Testis (tissue), 2 donors: ENCODE measurements at regions not wholly inside any gene's neighbourhood (a gene's known extent, or its start where the extent isn't known, plus 50 kb on each side); places are given as distances from the start of the nearest gene placed in this dataset.

Source experiments
- DNase-seq: peaks from one replicate; pipeline ENCODE4 v3.0.0-alpha.2; 2019
- H3K27ac ChIP-seq, 2 donors: fragments of 200-600 bp; sonication (generic); one replicate each; pipeline ENCODE4 v1.5.1; 2019
- H3K27me3 ChIP-seq: fragments of 200-600 bp; sonication (generic); one replicate; pipeline ENCODE4 v1.5.1; 2019
- H3K36me3 ChIP-seq: fragments of 200-600 bp; sonication (generic); one replicate; pipeline ENCODE4 v1.5.1; 2017; ENCODE audit warnings: low read depth; ENCODE audit errors: missing control alignments
- H3K4me1 ChIP-seq: fragments of 200-600 bp; sonication (generic); one replicate; pipeline ENCODE4 v1.5.1; 2019
- H3K4me3 ChIP-seq, 2 donors: fragments of 200-600 bp; sonication (generic); one replicate each; pipeline ENCODE4 v1.5.1; 2017 to 2019
- H3K9me3 ChIP-seq: fragments of 200-600 bp; sonication (generic); one replicate; pipeline ENCODE4 v1.5.1; 2017
- POLR2A ChIP-seq: fragments of 450-650 bp; IDR thresholded peaks from one replicate; pipeline ENCODE4 v1.6.1; 2017; ENCODE audit warnings: antibody characterized with exemption, mild to moderate bottlenecking, moderate library complexity
- WGBS, 2 donors: methylation state at CpG; one replicate each; pipeline ENCODE4 v1.1.5; 2018; 5-methylcytosine and 5-hydroxymethylcytosine counted together
- intact Hi-C: fragments of 100-400 bp; cut with DNase I; formaldehyde crosslinking; loops from one replicate; pipeline ENCODE4 v1.15.1; 2023; ENCODE audit warnings: low total_unique reads
- TF ChIP-seq, protein P1 (sequence below), 3 experiments: fragments of 450-650 bp in 2 of 3; fragments of 200-600 bp in 1 of 3; sonication (generic) in 1 of 3; IDR thresholded peaks; one replicate each; pipeline ENCODE4 v1.5.1; 2016 to 2019; ENCODE audit warnings: antibody characterized with exemption in 3 of 3, mild to moderate bottlenecking in 2 of 3, moderate library complexity in 1 of 3

DNA sequence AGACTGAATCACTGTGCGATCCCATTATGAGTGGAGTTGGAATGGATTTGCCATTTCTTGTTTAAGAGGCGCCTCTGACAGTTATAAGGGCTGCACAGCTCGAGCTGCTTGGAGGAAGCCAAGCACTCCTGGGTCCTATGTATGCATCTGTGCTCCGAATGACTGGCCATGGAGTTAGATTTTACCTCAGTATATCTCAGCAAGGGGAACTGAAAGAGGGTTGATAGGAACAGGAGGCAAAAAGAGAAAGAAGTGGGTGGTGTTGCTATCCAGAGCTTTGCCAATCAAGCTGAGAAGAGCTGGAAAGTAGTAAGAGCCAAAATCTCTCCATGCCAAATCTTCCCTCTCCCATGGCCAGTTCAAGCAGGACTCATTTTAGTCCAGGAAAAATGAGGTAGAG is 632.0 kb upstream of the KIRREL3 start:
- TF ChIP-seq POLR2A = no peak
- TF ChIP-seq, protein P1, sequence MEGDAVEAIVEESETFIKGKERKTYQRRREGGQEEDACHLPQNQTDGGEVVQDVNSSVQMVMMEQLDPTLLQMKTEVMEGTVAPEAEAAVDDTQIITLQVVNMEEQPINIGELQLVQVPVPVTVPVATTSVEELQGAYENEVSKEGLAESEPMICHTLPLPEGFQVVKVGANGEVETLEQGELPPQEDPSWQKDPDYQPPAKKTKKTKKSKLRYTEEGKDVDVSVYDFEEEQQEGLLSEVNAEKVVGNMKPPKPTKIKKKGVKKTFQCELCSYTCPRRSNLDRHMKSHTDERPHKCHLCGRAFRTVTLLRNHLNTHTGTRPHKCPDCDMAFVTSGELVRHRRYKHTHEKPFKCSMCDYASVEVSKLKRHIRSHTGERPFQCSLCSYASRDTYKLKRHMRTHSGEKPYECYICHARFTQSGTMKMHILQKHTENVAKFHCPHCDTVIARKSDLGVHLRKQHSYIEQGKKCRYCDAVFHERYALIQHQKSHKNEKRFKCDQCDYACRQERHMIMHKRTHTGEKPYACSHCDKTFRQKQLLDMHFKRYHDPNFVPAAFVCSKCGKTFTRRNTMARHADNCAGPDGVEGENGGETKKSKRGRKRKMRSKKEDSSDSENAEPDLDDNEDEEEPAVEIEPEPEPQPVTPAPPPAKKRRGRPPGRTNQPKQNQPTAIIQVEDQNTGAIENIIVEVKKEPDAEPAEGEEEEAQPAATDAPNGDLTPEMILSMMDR (IDR thresholded peaks at IDR 0.05) = no peak
- Histone ChIP-seq H3K27me3 (no peaks in the 10 kb centered on the region), H3K4me1 (peaks cover 8% of the 10 kb centered on the region), H3K27ac (no peak overlapping the region), H3K4me3 (no peak overlapping the region), H3K36me3 (no peaks in the 10 kb centered on the region), H3K9me3 (no peaks in the 10 kb centered on the region)
- 56 to 80% methylated on average over 4 of the region's 4 CpGs for WGBS, 2 donors
- no peak for DNase-seq
- intact Hi-C loops = no loop called here

DNA sequence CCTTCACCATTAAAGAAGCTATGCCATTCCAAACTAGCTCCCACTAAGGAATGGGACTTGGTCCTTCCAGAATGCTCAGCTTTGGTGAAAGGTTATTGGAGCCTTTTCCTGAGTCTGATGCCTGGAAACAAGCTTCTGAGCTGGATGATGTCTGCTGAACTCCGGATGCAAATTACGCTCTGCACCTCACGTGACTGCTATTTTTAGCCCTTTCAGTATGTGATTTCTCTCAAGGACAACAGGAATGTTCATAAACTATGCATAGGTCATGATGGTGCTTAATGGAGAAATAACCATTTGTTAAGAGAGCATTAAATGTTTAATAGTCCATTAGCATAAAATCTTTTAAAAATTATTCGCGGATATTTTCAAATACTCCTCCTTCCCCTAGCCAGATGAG is 631.4 kb upstream of the KIRREL3 start:
- WGBS, 2 donors = 37 to 48% methylated on average over 5 of the region's 5 CpGs
- Histone ChIP-seq H3K9me3 (no peaks in the 10 kb centered on the region), H3K27ac (no peak overlapping the region), H3K4me1 (peaks cover 8% of the 10 kb centered on the region), H3K36me3 (no peaks in the 10 kb centered on the region), H3K27me3 (no peaks in the 10 kb centered on the region), H3K4me3 (no peak overlapping the region)
- TF ChIP-seq, protein P1 (IDR thresholded peaks at IDR 0.05) = no peak
- no peak for TF ChIP-seq POLR2A
- DNase-seq = no peak
- intact Hi-C loops = no loop called here

DNA sequence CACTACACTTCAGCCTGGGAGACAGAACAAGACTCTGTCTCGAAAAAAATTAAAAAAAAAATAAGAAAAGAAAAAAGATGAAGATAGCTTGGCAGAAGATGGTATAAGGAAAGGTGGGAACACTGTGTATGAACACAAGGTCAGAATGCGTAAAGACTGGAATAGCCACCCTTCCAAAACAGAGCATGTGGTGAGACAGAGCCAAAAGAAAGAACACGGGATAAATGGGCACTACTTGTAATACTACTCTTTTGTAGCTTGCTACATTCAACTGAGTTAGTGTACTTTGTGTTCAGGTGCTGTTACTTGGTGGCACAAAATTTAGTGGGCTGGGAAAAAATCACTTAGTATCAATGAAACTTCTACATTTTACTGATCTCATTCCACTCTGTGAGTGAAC is 628.6 kb upstream of the KIRREL3 start:
- Histone ChIP-seq H3K9me3 (no peaks in the 10 kb centered on the region), H3K4me1 (peaks cover 8% of the 10 kb centered on the region), H3K27ac (no peak overlapping the region), H3K36me3 (no peaks in the 10 kb centered on the region), H3K4me3 (no peak overlapping the region), H3K27me3 (no peaks in the 10 kb centered on the region)
- intact Hi-C loops = no loop called here
- WGBS, 2 donors = 31 to 33% methylated on average over 3 of the region's 3 CpGs
- TF ChIP-seq, protein P1 (IDR thresholded peaks at IDR 0.05) = no peak
- no peak for TF ChIP-seq POLR2A
- no peak for DNase-seq

DNA sequence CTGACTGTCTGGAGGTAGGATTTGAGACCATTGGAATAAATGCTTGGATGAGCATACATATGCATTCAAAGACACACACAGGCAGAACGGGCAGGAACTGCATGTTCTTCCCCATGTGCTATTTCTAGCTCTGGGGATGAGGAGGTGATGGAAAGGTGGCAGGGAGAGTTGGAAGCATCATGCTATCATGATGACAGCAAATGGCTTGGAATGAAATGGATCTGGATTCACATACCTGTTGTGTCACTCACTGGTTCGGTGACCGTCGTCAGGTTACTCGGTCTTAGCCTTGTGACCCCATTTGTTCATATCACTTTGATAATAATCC is 627.9 kb upstream of the KIRREL3 start:
- Histone ChIP-seq H3K27ac (no peak overlapping the region), H3K36me3 (no peaks in the 10 kb centered on the region), H3K4me3 (no peak overlapping the region), H3K9me3 (no peaks in the 10 kb centered on the region), H3K27me3 (no peaks in the 10 kb centered on the region), H3K4me1 (peaks cover 8% of the 10 kb centered on the region)
- intact Hi-C loops = no loop called here
- no peak for DNase-seq
- TF ChIP-seq POLR2A = no peak
- TF ChIP-seq, protein P1 (IDR thresholded peaks at IDR 0.05) = no peak
- 69 to 75% methylated on average over 5 of the region's 5 CpGs for WGBS, 2 donors

DNA sequence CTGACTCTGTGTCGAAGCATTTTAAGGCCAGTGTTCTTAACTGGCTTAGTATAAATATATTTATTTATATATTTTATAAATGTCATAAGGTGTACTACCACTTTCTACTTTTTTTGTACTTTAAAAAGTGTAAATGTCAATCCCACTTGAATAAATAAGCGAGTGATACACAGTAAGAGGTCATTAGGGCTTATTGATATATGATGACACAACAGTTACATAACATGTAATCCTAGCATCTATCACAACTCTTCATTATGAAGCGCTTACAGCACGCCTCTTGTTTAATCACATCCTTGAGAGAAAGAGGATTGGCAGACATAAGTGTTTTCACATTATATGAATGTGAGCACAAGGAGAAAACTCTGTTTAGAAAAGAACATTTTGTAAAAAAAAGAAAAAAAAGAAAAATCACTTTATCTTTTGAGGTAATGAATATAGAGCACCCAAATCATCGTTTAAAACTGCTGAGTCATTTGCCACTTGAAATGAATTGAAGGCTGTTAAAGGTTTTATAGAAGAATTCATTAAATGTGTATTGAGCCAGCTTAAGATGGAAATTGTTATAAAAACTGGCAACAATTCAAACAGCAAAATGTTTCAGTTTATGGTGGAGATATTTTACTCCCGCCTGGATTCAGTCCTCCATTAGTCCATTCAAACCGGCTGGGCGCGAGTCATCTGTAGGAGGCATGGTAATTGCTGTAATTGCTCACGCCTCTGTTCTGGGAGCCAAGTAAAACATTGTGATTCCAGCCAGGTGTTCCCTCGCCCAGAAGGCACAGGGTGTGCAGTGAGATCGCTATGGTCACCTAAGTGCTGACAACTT is 627.3 kb upstream of the KIRREL3 start:
- TF ChIP-seq, protein P1 (IDR thresholded peaks at IDR 0.05) = no peak
- no peak for TF ChIP-seq POLR2A
- Histone ChIP-seq H3K4me1 (peaks cover 8% of the 10 kb centered on the region), H3K27me3 (no peaks in the 10 kb centered on the region), H3K27ac (no peak overlapping the region), H3K4me3 (no peak overlapping the region), H3K36me3 (no peaks in the 10 kb centered on the region), H3K9me3 (no peaks in the 10 kb centered on the region)
- DNase-seq = peak; percentile 21
- 39 to 49% methylated on average over 12 of the region's 12 CpGs for WGBS, 2 donors
- intact Hi-C loops = no loop called here
